ENCODE measurements at regions not wholly inside any gene's neighbourhood (a gene's known extent, or its start where the extent isn't known, plus 50 kb on each side); places are given as distances from the start of the nearest gene placed in this dataset.

DNA sequence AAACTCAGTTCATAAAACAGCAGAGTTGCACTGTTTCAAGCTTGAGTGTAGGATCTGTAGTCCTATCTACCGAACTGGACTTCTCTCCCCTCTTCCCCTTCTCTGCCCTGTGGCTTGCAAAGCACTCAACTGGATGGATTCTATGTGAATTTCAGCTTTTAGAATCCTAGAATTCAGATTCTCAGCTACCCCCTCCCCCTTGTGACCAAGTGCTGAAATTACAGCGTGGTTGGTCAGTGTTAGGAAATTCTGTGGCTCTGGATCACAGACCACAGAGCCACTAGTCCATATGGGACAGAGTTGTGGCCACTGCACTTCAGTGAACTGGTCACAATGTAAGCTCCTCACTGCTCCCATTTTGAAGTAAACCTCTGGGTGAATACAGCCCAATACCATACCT, 64.6 kb upstream of the TRPC5 start:
- peak; percentile 40 for DNase-seq (ENCODE audit: low read depth, low spot score)

- no peak for DNase-seq (ENCODE audit: low read depth, low spot score)
Measured at GRCh38 chrX:112137276-112137675, 54.7 kb upstream of the TRPC5 start.

Data from ELF-1 (cell line).